RCC 7860 (cell line): ENCODE measurements at regions not wholly inside any gene's neighbourhood (a gene's known extent, or its start where the extent isn't known, plus 50 kb on each side); places are given as distances from the start of the nearest gene placed in this dataset.
A peak's percentile ranks its signal among the peaks of the same experiment; 100 is the strongest.
"Not testable (repeated sequence)": the region's sequence is repeated elsewhere in the genome, so short reads cannot be mapped to it uniquely, and the experiment has no call there.

Experiments
- DNase-seq: peaks from one replicate; pipeline ENCODE4 v3.0.0-alpha.2; 2015; ENCODE audit warnings: low spot score
- FAIRE-seq: peaks from 2 replicates; lab custom pipeline; 2012; peaks lifted over from hg19 to GRCh38; lab: Jason Lieb, UNC

GRCh38 chr4:57219431-57219830 lies 109.2 kb upstream of the IGFBP7 start:
- FAIRE-seq = no peak
- no peak for DNase-seq

- FAIRE-seq (no peak), DNase-seq (no peak)
Measured at GRCh38 chr4:57214654-57215411, 104.6 kb upstream of the IGFBP7 start.

GRCh38 chr4:57211131-57211530 lies 100.9 kb upstream of the IGFBP7 start:
- no peak for FAIRE-seq
- no peak for DNase-seq

GRCh38 chr4:57206172-57206571 lies 96.0 kb upstream of the IGFBP7 start:
- FAIRE-seq (no peak), DNase-seq (no peak)

GRCh38 chr4:57205580-57205979 lies 95.4 kb upstream of the IGFBP7 start:
- FAIRE-seq (no peak), DNase-seq (no peak)

- FAIRE-seq (no peak), DNase-seq (no peak)
Measured at GRCh38 chr4:57200799-57201327, 90.7 kb upstream of the IGFBP7 start.

GRCh38 chr4:57199267-57199666 lies 89.1 kb upstream of the IGFBP7 start:
- FAIRE-seq = no peak

GRCh38 chr4:57195622-57196021 lies 85.4 kb upstream of the IGFBP7 start:
- no peak for DNase-seq
- FAIRE-seq = no peak

More at GRCh38 chr4:57199267-57199666, 89.1 kb upstream of the IGFBP7 start:
- no peak for DNase-seq

GRCh38 chr4:57194068-57194611 lies 84.0 kb upstream of the IGFBP7 start:
- FAIRE-seq (no peak), DNase-seq (no peak)

GRCh38 chr4:57193209-57193810 lies 83.1 kb upstream of the IGFBP7 start:
- no peak for DNase-seq
- no peak for FAIRE-seq

GRCh38 chr4:57191523-57192034 lies 81.4 kb upstream of the IGFBP7 start:
- FAIRE-seq = no peak
- DNase-seq = no peak

- FAIRE-seq (no peak), DNase-seq (peak; percentile 20)
Measured at GRCh38 chr4:57190601-57191481, 80.7 kb upstream of the IGFBP7 start.

GRCh38 chr4:57187246-57187645 lies 77.1 kb upstream of the IGFBP7 start:
- DNase-seq = no peak
- FAIRE-seq = no peak

- DNase-seq = no peak
- no peak for FAIRE-seq
Measured at GRCh38 chr4:57184378-57185029, 74.3 kb upstream of the IGFBP7 start.

GRCh38 chr4:57182132-57182874 lies 72.1 kb upstream of the IGFBP7 start:
- DNase-seq (no peak), FAIRE-seq (no peak)

GRCh38 chr4:57173136-57173535 lies 63.0 kb upstream of the IGFBP7 start:
- not testable (repeated sequence) for FAIRE-seq, DNase-seq

GRCh38 chr4:57172065-57172464 lies 61.9 kb upstream of the IGFBP7 start:
- no peak for FAIRE-seq
- no peak for DNase-seq

- FAIRE-seq (no peak), DNase-seq (no peak)
Measured at GRCh38 chr4:57168982-57169381, 58.8 kb upstream of the IGFBP7 start.
